GM19240 (cell line): ENCODE measurements at regions not wholly inside any gene's neighbourhood (a gene's known extent, or its start where the extent isn't known, plus 50 kb on each side); places are given as distances from the start of the nearest gene placed in this dataset.
"Not testable (repeated sequence)": the region's sequence is repeated elsewhere in the genome, so short reads cannot be mapped to it uniquely, and the experiment has no call there.

Experiments used
- DNase-seq: peaks from one replicate; pipeline ENCODE4 v3.0.0; 2011; ENCODE audit warnings: low spot score; ENCODE audit not compliant: insufficient read length

DNA sequence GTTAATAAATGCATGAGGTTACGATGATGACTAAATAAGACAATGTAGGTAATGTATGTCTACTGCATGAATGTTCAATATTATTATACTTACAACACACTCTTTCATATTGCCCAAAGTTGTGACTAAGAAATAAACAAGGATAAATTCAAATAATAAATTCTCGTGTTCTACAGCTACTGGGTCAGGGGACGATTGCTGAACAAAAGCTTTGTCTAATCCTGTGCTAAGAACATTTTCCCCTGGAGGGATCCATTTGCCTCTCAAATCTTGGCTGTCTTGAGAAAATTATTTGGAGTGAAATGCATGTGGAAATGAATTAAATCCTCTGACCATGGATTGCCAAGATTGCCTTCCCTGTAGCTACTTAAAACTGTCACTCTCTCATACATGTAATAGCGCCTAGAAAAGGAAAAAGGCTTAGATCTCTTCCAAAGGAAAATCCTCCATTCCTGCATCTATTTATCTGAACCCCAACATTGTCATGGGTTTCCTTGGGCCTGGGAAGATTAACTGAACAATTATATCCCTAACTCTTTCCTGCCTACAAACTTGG, 893.8 kb upstream of the ACO1 start:
- no peak for DNase-seq

GRCh38 chr9:31492229-31492628, 892.2 kb upstream of the ACO1 start:
- no peak for DNase-seq

DNA sequence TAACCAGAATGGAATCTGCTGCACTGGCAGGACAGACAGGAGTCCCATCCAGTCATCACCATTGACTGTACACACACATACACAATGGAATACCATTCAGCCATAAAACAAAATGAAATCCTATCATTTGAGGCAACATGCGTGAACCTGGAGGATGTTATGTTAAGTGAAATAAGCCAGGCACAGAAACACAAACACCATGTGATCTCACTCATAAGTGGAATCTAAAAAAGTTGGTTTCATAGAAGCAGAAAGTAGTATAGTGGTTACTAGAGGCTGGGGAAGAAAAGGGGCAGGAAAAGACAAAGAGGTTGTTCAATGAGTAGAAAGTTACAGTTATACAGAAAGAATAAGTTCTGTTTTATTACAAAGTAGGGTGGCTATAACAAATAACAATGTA, 884.0 kb upstream of the ACO1 start:
- DNase-seq = no peak

- DNase-seq = no peak
Observed at GRCh38 chr9:31519011-31519410, 865.4 kb upstream of the ACO1 start.

GRCh38 chr9:31519424-31519823, 865.0 kb upstream of the ACO1 start:
- DNase-seq = no peak

GRCh38 chr9:31519826-31520225, 864.6 kb upstream of the ACO1 start:
- no peak for DNase-seq

DNA sequence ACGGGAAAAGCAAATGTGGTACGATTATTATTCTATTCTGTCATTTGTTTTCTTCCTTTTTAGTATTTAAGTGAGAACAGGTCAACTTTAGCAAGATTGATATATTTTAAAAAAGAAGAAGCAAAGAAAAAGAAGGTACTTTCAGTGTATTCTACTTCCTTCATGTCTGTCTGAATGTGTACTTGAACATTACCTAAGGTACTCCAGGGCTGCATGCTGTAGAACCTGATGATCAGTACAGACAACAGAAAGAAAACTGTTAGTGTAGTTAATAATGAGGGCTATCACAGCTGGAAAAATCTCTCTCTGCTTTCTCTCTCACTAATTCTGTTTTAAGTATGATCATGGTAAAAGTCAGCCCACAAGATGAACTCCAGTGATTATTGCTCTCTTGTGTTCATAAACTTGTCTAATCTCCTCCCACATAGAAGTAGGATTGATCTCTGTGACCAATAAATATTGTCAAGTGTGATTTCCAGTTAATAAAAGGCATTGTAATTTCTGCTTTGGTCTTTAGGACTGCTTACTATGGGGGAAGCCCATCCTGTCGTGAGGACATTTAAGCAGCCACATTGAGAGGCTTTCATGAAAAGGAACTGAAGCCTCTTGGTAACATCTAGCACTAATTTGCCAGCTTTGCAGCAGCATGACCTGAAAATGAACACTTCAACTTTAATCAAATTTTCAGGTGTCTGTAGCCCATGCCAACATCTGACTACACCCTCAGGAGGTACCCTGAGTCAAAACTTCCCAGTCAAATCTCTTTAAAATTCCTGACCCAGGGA, 864.0 kb upstream of the ACO1 start:
- DNase-seq = no peak

- no peak for DNase-seq
Observed at GRCh38 chr9:31535651-31536050, 848.8 kb upstream of the ACO1 start.

- DNase-seq = no peak
Observed at GRCh38 chr9:31536471-31536870, 848.0 kb upstream of the ACO1 start.

- no peak for DNase-seq
Observed at GRCh38 chr9:31541721-31542281, 842.6 kb upstream of the ACO1 start.

DNA sequence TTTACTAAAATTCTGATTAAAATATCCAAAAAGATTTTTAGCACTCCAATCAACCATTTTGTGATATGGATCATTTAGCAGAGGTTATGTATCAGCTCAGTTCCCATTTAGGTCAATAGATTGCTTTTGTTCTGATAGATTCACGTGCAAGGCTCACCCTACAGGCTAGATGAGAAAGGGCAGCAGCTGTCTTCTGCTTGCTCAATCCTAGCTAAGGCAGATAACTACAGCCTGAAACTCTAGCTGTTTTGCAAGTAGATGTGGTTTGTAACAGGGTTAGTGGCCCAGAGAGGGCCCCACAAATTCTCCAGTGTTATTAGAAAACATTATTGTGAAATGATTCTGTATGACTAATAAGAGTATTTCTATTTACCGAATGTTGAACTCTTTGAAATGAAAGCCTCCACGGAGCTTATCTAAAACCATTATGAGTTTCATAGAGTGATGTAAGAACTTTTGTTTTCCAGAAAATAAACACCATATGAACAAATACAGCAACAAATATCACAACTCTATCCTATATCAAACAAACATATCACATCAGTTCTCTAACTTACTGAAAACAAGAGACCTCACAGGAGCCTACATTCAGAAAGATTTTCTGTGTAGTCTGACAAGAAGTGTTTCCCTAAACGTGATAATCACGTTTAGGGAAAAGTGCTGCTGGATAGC, 841.9 kb upstream of the ACO1 start:
- DNase-seq = peak; percentile 19

DNA sequence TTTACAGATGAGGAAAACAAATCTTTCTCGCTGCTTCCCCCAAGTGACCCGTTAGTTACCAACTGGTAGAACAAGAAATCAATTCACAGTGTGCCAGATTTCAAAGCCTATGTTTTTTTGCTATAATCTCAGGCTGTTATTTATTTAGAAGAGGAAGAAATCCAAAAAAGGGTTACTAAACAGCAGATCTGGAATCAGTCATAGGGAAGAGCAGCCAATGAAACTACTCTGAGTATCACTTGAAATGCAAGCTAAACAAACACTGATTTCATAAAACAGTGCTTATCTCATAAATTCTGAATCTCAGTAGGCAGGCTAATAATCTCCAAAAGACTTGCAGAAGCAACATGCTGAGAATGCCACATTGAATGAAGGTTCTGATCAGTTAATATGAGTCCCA, 829.5 kb upstream of the ACO1 start:
- no peak for DNase-seq

- no peak for DNase-seq
Observed at GRCh38 chr9:31556667-31557463, 827.6 kb upstream of the ACO1 start.

- DNase-seq = not testable (repeated sequence)
Observed at GRCh38 chr9:31572190-31572589, 812.3 kb upstream of the ACO1 start.

DNA sequence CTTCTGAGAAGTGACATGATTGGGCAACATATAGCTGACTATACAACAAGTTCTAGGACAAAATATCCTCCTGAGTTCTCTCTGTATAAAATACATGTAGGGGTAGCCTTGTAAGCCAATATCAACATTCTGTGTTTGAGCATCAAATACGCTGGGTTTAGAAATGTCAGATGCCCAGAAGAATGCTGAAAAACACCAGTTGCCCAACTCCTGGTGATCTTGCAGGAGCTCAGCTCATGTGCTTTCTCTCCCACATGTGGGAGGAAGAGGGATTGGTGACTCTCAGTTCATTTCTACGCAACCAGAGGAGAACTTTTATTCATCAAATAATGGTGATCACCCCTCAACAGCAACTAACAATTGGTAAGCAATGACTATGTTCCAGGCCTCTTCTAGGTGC, 810.9 kb upstream of the ACO1 start:
- DNase-seq = no peak

GRCh38 chr9:31574006-31574765, 810.3 kb upstream of the ACO1 start:
- DNase-seq = no peak

DNA sequence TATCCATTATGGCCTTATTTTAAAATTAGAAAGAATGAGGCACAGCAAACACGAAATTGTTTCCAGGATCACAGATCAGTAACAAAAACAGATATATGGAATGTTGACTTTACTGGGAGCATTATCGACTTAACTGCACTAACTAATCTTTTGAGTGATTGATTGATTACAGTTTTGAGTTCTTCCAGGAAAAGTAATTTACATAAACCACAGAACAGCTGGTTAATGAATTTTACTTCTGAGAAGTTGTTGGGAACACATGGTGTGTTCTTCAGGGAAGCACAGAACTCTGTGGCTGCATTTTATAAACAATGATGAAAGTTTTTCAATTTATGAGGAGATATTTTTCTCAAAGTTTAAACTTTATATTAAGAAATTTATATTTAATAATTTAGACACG, 802.4 kb upstream of the ACO1 start:
- DNase-seq = no peak

- no peak for DNase-seq
Observed at GRCh38 chr9:31582561-31582960, 801.9 kb upstream of the ACO1 start.

DNA sequence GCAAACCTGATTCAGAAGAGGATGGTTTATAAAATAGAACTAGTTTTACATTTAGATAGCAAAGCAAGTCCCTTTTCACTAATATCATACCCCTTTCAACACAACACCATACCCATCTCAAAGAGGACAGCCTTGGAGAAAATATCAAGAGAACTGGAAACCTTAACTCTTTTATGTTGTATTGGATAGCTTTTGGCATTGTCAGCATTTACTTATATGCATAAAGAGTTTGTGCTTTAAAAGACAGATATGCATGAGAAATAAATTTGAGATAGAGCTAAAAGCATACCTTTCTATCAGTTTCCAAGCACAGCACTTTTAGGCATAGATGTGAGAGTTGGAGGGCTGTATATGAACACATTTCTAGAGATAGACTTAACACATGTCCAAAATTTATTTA, 799.3 kb upstream of the ACO1 start:
- DNase-seq = no peak

GRCh38 chr9:31587146-31587545, 797.3 kb upstream of the ACO1 start:
- no peak for DNase-seq

DNA sequence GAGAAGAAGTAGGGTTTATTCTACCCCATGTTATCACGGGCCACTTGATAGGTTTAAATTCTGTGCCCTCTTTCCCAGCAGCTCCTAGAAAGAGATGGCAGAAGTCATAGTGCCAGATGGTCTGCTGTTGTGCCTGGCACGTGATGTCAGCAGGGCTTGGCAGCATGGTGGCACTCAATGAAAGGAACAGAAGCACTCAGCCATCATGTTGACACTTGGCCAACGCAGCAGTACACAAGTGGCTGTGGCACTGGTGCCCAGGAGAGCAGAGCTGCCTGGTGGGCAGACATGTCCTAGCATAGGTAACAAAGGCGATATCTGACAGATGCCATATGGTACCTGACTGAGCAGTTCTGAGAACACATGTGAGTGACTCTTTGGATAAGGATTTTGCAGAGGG, 796.4 kb upstream of the ACO1 start:
- no peak for DNase-seq
